ENCODE measurements at regions not wholly inside any gene's neighbourhood (a gene's known extent, or its start where the extent isn't known, plus 50 kb on each side); places are given as distances from the start of the nearest gene placed in this dataset.

DNA sequence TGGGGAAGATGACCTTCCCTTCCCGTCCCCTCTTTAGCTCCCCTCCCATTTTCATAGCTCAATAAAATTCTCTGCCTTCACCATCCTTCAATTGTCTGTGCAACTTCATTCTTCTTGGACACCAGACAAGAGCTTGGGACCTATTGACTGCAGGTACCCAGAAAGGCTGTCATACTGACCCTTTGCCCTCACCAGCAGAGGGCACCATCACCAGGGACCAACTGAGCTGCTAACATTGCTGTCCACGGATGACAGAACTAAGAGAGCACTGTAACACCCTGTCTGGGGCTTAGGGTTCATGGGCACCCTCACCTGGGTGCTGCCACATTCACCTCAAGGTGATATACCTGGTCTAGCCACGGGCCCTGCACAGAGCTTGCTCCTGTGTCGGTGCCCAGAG, 141.3 kb upstream of the VCX3B start:
- DNase-seq = no peak

DNA sequence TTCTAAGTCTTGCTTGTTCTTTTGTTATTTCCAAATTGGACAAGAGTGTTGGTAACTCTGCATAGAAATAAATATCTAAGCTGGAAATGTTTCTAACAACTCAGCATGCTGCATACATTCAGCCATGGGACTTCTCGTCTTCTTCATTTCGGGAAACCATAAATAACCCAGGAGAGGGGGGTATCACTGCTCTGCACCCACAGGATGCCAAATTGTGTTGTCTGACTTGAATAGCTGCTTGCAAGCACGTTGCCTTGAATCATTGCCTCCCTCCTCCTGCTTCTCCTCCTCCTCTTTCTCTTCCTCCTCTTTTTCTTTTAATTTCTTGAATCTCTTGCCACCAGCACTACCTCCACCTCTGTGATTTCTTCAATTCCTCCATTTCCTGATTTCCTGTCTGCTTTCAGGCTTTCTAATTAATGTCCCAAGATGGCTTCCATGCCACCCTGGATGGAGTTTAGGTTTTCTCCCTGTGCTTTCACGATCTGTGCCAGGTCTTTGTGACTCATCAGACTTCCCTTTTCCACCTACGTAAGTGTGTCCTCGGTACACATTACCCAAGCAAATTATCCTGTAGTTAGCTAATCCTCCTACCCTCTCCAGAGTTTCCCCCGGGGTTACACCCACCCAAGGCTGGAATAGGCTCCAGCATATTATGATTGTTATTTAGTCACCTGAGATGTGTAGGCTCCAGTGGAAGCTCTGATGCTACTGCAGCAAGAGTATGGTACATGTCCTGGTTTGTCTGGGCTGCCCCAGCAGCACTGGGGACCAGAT, 122.6 kb upstream of the VCX3B start:
- DNase-seq = no peak

DNA sequence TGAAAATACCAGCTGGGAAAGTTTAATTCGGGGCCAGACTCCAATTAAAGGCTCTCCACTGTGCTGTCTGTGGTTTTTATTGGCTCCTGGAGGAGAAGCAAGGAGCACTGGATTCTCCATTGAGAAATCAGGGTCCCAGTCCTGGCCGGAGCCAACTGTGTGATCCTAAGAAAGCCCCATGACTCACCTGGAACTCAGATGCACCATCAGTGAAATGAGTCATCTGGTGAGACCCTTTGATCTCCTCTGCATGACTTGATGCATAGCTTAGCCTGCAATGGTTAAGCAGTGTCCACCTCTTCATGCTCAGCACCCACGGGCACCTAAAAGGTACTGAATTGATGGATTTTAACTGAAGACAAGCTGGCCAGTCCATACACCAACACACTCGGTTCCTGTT, 119.2 kb upstream of the VCX3B start:
- no peak for DNase-seq

DNA sequence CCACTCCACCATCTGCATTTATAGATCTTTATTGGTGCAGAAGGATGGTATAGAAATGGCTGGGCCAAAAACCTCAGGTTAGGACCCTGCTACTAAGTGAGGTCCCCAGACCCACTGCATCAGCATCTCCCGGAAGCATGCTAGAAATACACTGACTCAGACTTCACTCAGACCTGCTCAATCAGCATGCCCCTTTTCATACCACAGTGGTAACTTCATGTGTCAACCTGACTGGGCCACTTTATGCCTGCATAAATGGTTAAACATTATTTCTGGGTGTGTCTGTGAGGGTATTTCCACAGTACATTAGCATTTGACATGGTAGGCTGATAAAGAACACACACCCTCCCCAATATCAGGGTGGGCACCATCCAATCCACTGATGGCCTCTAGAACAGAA, 118.6 kb upstream of the VCX3B start:
- no peak for DNase-seq

DNA sequence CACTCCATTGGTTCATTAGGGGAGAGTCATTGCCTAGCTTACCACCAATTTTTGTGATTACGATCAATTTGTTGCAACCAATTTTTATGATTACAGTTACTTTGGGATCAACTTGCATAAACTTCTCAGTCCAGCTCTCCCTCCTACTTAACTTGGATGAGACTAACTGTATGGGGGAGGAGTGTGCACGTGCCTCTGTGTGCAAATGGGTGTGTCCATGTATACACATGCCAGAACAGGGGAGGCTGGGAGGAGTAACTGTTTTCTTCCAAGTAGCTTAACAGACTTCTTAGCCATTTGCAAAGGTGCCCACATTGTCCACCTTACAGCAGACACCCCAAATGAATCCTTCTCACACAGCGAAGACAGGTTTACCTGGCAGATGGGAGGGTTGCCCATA, 117.7 kb upstream of the VCX3B start:
- DNase-seq = no peak

DNA sequence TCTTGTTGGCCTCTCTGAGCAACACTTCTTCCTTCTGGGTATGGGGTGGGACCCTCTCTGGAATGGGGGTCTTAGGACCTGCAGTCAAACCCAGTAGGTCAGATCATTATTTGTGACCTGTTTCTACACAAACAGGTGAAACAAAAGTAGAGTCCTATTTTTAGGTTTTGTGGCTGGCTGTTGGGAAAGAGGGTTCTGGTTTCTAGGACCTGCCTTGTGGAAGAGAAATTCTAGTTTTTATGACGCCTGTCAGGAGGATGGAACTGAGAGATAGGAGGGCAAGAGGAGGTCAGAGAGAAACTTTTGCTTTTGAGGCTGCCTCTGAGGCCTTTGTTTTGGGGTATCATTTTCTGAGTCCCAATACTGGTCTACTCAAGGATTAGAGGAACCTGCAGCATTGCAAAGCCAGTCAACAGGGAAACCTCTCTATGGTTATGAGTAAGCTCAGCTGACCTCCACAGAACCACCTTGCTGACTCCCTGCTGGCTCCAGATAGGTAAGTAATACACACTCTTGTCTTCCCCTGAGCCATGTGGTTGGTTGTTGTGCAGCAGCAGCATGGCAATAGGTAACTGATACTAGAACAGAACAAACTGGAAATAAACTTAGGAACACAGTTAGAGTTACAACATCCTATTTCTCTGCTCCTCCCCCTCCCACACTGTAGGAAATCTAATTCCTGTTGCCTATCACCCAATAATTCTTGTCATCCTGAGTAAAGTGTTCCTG, 114.7 kb upstream of the VCX3B start:
- no peak for DNase-seq

DNA sequence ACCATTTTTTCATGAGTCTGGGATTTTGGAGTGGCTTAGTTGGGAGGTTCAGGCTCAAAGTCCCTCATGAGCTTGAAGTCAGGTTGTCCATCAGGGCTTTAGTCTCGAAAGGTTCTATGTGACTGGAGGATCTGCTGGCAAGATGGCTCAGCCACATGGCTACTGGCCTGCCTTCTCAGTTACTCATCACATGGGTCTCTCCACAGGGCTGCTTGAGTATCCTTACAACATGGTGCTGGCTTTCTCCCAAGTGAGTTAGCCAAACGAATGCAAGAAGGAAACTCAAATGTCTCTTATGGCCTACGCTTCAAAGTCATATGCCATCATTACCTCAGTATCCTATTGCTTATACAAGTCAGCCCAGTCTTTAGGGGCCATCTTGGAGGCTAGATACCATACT, 106.3 kb upstream of the VCX3B start:
- DNase-seq = no peak

DNA sequence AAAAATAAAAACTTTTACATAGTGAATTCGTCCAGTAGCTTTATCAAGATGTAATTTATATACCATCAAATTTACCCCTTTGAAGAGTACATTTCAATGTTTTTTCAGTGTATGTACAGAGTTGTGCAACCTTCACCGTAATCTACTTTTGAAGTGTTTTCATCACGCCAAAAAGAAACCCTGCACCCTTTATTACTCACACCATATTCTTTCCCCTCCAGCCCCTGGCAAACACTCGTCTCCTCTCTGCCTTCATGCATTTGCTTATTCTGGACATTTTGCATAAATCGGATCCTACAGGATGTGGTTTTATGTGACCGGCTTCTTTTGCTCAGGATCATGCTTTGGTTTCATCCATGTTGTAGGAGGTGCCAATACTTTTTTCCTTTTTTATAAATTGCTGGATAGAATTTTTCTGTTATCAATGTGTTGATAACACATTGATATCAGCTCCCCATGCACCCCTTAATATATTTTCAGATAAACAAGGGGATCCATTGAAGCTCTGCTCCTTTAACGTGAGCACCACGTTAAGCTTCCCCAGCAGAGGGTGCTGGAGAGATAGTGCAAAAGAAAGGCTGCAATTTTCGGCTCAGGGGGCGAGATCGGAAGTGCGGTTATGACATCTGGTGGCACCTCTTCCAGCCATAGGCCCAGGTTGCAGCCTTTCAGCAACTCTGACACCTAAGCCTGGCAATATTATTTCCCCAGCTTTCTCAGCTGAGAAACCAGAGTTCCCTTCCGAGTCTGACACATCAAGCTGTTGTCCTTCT, 100.1 kb upstream of the VCX3B start:
- DNase-seq = peak; percentile 3

DNA sequence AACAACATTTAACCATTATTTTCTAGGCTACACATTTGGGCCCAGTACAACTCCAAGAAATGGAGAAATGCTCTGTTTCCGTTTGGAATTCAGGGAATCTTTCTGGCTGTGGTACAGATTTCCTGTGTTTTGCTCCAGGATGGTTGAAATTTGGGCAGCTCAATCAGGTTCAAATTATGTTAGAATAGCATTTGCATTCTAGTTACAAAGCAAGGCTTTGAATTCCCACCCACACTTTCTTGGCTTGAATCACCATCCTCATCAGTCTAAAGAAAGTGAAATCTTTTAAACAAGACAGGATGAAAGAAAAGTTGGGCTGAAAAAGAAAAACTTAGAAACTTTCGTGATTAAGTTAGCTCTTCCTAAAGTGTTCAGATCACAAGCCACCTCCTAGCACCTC, 98.1 kb upstream of the VCX3B start:
- no peak for DNase-seq

DNA sequence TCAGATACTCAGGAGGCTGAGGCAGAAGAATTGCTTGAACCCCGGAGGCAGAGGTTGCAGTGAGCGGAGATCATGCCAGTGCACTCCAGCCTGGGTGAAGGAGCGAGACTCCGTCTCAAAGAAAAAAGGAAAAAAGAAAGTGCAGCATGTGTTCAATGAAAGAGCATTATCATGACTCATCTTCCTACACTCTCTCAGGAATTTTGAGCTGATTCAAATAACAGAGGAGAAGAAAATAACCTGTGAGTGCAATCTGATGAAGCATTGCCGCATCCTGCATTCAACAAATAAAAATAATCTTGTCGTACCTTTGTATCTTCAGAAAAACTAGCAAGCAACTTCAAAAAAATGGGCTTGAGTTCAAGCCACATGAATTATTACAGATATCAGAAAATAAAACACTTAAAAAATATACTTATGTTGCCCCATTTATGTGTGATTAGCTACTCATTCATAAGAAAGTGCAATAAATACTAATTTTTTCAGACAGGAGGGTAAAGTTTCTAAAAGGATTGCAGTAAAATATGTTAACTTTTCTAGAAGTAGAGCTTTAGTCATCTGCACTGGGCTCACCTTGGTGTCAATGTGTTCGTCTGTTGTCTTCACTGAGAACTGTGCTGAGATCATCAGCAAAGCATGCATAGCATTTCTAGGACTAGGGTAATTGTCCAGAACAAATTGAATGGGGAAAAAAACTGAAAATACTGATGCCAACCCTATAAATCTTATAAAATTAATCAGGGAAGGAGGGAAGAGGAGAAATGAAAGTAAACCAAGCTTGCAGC, 90.4 kb upstream of the VCX3B start:
- no peak for DNase-seq

DNA sequence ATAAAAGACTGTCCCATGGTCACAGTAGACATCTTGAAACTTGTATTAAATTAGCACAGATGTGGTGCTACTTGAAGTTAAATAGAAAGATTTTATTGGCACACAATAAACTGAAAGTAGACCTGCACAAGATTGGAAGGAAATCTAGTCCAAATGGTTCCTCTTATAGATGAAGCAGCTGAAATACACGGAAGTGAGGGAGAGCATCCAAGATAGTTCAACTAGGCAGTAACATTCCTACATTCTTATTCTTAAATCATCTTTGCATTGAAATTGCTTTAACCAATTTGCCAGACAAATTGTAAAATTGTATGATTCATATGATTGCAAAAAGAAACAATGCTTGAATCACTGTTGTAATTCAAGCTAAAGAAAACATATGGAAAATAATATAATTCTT, 87.6 kb upstream of the VCX3B start:
- DNase-seq = no peak

DNA sequence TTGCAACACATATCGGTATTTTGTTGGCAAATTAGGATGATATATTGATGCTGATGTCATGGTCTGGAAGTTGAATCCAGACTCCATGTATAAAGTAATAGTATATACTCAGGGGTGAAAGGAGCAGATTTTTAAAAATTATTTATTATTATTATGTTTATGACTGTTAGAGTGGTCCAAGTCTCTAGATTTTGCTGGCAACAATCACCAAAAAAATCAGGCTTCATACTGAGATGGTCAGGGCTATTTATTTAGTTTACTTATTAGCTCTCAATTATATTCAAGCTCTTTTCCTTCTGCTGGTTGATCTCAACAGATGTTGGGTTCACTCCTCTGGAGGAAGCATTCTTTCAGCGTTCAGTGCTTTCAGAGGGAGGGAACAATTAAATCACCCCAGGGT, 73.9 kb upstream of the VCX3B start:
- DNase-seq = no peak

DNA sequence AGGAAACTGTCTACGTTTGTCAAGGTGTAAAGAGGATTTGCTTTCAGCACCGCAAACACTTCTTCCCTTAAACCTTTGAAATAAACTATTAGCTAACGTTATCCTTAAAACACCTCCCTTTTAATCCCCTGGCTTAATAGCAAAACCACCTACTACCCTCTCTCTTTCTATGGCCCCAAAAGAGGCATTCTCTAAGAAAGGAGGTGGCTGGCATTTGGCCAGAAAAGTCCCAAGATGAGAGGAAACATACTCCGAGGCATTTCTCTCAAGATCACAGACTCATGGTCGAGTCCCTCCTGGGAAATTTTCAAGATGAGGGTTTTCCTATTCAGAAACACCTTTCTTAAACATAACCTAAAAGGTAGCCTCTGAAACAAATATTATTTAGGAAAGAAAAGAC, 60.6 kb upstream of the VCX3B start:
- DNase-seq = no peak

DNA sequence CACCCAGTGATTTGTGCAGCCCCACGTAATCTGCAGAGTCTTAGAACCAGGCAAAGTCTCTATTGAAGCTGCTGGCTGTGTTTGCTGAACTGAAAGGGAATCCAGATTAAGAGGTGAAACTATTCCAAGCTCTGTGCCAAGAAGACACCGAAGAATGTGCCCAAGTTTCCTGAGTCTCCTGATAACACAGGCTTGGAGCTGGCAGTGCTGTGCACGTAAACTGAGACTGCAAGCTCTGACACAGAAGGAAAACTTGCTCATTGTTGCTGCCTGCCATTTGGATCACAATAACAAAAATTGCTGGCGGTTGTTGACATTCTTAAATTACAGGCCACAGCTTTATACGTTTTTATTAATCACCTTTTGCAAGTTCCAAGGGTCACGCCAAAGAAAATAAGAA, 60.2 kb upstream of the VCX3B start:
- DNase-seq = no peak

DNA sequence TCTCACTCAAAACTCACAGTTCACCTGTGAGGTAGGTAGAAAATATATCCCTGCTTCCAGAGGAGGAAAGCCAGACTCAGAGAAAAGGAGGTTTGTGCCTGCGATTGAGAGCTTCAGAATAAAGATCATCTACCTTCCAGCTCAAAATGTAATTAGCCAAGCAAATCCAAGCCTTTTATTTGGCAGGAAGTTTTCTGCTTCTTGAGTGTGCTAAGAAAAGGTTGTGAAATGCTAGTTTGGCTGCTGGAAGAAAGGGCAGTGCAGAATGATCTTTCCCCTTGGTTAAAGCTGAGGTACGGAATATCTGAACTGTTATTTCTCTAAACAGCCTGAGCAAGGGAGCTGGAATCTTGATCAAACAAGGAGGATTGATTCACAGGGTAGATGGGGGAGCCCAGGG, 59.7 kb upstream of the VCX3B start:
- DNase-seq = no peak

DNA sequence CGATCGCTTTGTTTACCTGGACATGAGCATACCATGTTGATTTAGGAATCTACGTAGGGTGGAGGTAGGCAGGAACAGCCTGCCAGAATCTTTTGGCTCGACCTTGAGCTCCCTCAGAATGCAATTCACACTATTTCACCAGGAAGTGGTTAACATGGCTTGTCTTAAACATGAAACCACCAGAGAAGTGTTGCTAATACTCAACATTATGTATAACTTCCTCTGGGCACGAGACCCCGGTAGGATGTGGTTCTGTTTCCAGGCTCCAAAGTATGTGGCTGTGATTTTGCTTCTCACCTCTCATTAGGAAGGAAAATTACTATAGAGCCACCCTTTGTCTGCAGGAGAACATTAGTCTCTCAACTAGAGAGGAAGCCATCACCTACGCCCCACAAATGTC, 59.0 kb upstream of the VCX3B start:
- no peak for DNase-seq

DNA sequence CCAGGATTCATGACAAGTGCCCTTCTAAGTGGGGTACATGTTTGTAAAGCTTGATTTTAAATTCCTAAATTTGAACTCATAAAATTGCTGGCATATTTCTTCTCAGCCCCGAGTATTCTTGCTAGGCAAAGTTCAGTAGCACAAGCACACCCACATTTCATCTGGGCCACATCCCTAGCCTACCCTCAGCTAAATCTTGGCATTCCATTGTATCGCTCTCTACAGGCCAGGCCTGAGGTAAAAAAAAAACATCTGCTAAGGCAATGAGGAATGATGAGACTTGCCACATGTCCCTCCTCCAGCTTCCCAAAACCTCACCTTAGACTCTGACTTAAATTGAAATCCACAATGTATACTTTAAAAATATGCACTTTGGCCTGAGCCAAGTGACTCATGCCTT, 51.4 kb upstream of the VCX3B start:
- DNase-seq = no peak

All from NCI-H2029 treated with DMSO at 0.1 percent for 48 hours (cell line).